ENCODE measurements at regions not wholly inside any gene's neighbourhood (a gene's known extent, or its start where the extent isn't known, plus 50 kb on each side); places are given as distances from the start of the nearest gene placed in this dataset.

- Mint-ChIP-seq H3K27ac (peak overlapping the region; percentile 22), H3K4me3 (ENCODE audit: low read depth) (no peak overlapping the region), H3K4me1 (ENCODE audit: low read depth) (peaks cover 63% of the 10 kb centered on the region), H3K36me3 (ENCODE audit: insufficient read depth) (no peaks in the 10 kb centered on the region), H3K27me3 (peaks cover under 1% of the 10 kb centered on the region), H3K9me3 (ENCODE audit: low read depth) (peaks cover 2% of the 10 kb centered on the region)
- DNase-seq (ENCODE audit: low spot score, unreplicated experiment) = no peak
- no peak for TF ChIP-seq CTCF (IDR thresholded peaks at IDR 0.05; ENCODE audit: unreplicated experiment)
Observed at GRCh38 chr16:82331974-82332750, 162.1 kb upstream of the MPHOSPH6 start.

- no peak overlapping the region for H3K4me3 Mint-ChIP-seq (ENCODE audit: low read depth)
- H3K4me1 Mint-ChIP-seq (ENCODE audit: low read depth) = peaks cover 69% of the 10 kb centered on the region
- TF ChIP-seq CTCF (IDR thresholded peaks at IDR 0.05; ENCODE audit: unreplicated experiment) = no peak
- H3K27me3 Mint-ChIP-seq = no peaks in the 10 kb centered on the region
- no peaks in the 10 kb centered on the region for H3K9me3 Mint-ChIP-seq (ENCODE audit: low read depth)
- no peak for DNase-seq (ENCODE audit: low spot score, unreplicated experiment)
- no peaks in the 10 kb centered on the region for H3K36me3 Mint-ChIP-seq (ENCODE audit: insufficient read depth)
- no peak overlapping the region for H3K27ac Mint-ChIP-seq
Observed at GRCh38 chr16:82331397-82331796, 161.4 kb upstream of the MPHOSPH6 start.

DNA sequence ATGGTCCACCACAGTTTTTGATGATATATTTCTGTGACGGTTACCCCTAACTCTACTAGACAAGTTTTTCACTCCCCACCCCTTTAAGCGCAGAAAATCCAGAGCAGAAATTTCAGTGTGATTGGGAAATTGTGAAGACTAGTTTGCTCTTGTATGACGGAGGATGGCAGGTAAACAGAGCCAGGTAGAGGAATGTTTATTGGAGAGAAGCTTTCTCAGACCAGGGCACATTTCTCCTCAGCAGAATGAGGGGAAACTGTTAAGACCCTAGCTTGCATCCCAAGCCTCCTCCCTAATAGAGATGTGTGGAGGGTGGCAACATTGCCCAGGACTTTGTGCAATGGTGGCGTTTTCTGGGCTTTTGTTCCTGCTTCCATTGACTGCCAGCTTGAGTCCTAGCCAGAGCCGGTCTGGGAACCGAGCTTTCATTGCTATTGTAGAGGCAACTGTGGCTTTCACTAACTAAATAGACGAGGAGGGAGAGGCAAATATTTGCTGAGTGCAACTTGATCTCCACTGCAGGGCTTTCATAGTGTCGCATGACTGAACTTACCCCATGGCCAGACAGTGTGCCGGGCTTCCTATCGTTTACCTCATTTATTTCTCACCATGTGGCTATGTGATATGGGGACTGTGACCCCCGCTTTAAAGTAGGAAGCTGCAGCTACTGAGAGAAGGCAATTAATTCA is 159.6 kb upstream of the MPHOSPH6 start:
- Mint-ChIP-seq H3K4me1 (ENCODE audit: low read depth) (peaks cover 69% of the 10 kb centered on the region), H3K9me3 (ENCODE audit: low read depth) (no peaks in the 10 kb centered on the region), H3K27ac (peak overlapping the region; percentile 94), H3K27me3 (no peaks in the 10 kb centered on the region), H3K36me3 (ENCODE audit: insufficient read depth) (no peaks in the 10 kb centered on the region), H3K4me3 (ENCODE audit: low read depth) (peak overlapping the region; percentile 7)
- peak; percentile 18 for DNase-seq (ENCODE audit: low spot score, unreplicated experiment)
- no peak for TF ChIP-seq CTCF (IDR thresholded peaks at IDR 0.05; ENCODE audit: unreplicated experiment)

GRCh38 chr16:82328881-82329469 is 159.0 kb upstream of the MPHOSPH6 start:
- Mint-ChIP-seq H3K4me3 (ENCODE audit: low read depth) (peak overlapping the region; percentile 7), H3K27me3 (no peaks in the 10 kb centered on the region), H3K36me3 (ENCODE audit: insufficient read depth) (no peaks in the 10 kb centered on the region), H3K4me1 (ENCODE audit: low read depth) (peaks cover 67% of the 10 kb centered on the region), H3K27ac (peak overlapping the region; percentile 94), H3K9me3 (ENCODE audit: low read depth) (peaks cover 5% of the 10 kb centered on the region)
- no peak for TF ChIP-seq CTCF (IDR thresholded peaks at IDR 0.05; ENCODE audit: unreplicated experiment)
- DNase-seq (ENCODE audit: low spot score, unreplicated experiment) = no peak

- TF ChIP-seq CTCF (IDR thresholded peaks at IDR 0.05; ENCODE audit: unreplicated experiment) = no peak
- Mint-ChIP-seq H3K27me3 (no peaks in the 10 kb centered on the region), H3K4me3 (ENCODE audit: low read depth) (no peak overlapping the region), H3K36me3 (ENCODE audit: insufficient read depth) (no peaks in the 10 kb centered on the region), H3K4me1 (ENCODE audit: low read depth) (peaks cover 22% of the 10 kb centered on the region), H3K9me3 (ENCODE audit: low read depth) (peaks cover 25% of the 10 kb centered on the region), H3K27ac (no peak overlapping the region)
- DNase-seq (ENCODE audit: low spot score, unreplicated experiment) = no peak
Observed at GRCh38 chr16:82323171-82323570, 153.1 kb upstream of the MPHOSPH6 start.

Data from progenitor cell of endocrine pancreas (in vitro differentiated cells).